Astrocyte (in vitro differentiated cells and primary cell): ENCODE measurements at regions not wholly inside any gene's neighbourhood (a gene's known extent, or its start where the extent isn't known, plus 50 kb on each side); places are given as distances from the start of the nearest gene placed in this dataset.
A peak's percentile ranks its signal among the peaks of the same experiment; 100 is the strongest.

Source experiments
- DNase-seq: peaks from one replicate; pipeline ENCODE4 v3.0.0-alpha.2; 2010; ENCODE audit warnings: low read depth
- FAIRE-seq: peaks from 2 replicates; lab custom pipeline; 2011; peaks lifted over from hg19 to GRCh38; lab: Jason Lieb, UNC
- H2AFZ ChIP-seq: 2 replicates; pipeline ENCODE4 v1.6.0; 2012; ENCODE audit warnings: low read depth, low read length, inconsistent platforms
- H3K27ac ChIP-seq: 2 replicates; pipeline ENCODE4 v1.5.1; 2011; ENCODE audit warnings: low read depth, low read length, inconsistent platforms
- H3K27me3 ChIP-seq: 2 replicates; pipeline ENCODE4 v1.6.0; 2011; ENCODE audit warnings: low read length, inconsistent platforms; ENCODE audit not compliant: insufficient read depth
- H3K36me3 ChIP-seq: 2 replicates; pipeline ENCODE4 v1.5.1; 2011; ENCODE audit warnings: low read length, inconsistent platforms; ENCODE audit not compliant: insufficient read depth
- H3K4me1 ChIP-seq: 2 replicates; pipeline ENCODE4 v1.5.1; 2011; ENCODE audit warnings: low read length, inconsistent platforms; ENCODE audit not compliant: insufficient read depth
- H3K4me2 ChIP-seq: 2 replicates; pipeline ENCODE4 v1.6.0; 2012; ENCODE audit warnings: low read length, inconsistent platforms
- H3K4me3 ChIP-seq: 2 replicates; pipeline ENCODE4 v1.5.1; 2011; ENCODE audit warnings: low read depth, mild to moderate bottlenecking, low read length, inconsistent platforms; ENCODE audit not compliant: insufficient read depth
- H3K79me2 ChIP-seq: 2 replicates; pipeline ENCODE4 v1.6.0; 2012; ENCODE audit warnings: mild to moderate bottlenecking, low read length, inconsistent platforms; ENCODE audit not compliant: insufficient read depth
- H3K9ac ChIP-seq: 2 replicates; pipeline ENCODE4 v1.6.0; 2012; ENCODE audit warnings: mild to moderate bottlenecking, low read length, inconsistent platforms
- H3K9me3 ChIP-seq: 2 replicates; pipeline ENCODE4 v1.5.1; 2012; ENCODE audit warnings: low read depth, mild to moderate bottlenecking, low read length, inconsistent platforms; ENCODE audit not compliant: insufficient read depth
- H4K20me1 ChIP-seq: 2 replicates; pipeline ENCODE4 v1.6.0; 2012; ENCODE audit warnings: low read length, inconsistent platforms; ENCODE audit not compliant: insufficient read depth
- H3K27ac Mint-ChIP-seq: one replicate; pipeline ENCODE4 v1.8.0; 2021; ENCODE audit warnings: mild to moderate bottlenecking, mixed read lengths; ENCODE audit not compliant: unreplicated experiment
- H3K27me3 Mint-ChIP-seq: one replicate; pipeline ENCODE4 v1.8.0; 2021; ENCODE audit warnings: low read depth, mixed read lengths; ENCODE audit not compliant: unreplicated experiment
- H3K36me3 Mint-ChIP-seq: one replicate; pipeline ENCODE4 v1.8.0; 2021; ENCODE audit warnings: low read depth, mixed read lengths; ENCODE audit not compliant: unreplicated experiment
- H3K4me1 Mint-ChIP-seq: one replicate; pipeline ENCODE4 v1.8.0; 2021; ENCODE audit warnings: low read depth, mixed read lengths; ENCODE audit not compliant: unreplicated experiment
- H3K4me3 Mint-ChIP-seq: one replicate; pipeline ENCODE4 v1.8.0; 2021; ENCODE audit warnings: mild to moderate bottlenecking, moderate library complexity, mixed read lengths; ENCODE audit not compliant: unreplicated experiment
- H3K9me3 Mint-ChIP-seq: one replicate; pipeline ENCODE4 v1.8.0; 2021; ENCODE audit warnings: mild to moderate bottlenecking, mixed read lengths; ENCODE audit not compliant: unreplicated experiment
- CTCF ChIP-seq: IDR thresholded peaks from 2 replicates; pipeline ENCODE4 v1.5.1; 2011; ENCODE audit warnings: low read depth, mild to moderate bottlenecking, inconsistent platforms, low read length, moderate library complexity; ENCODE audit not compliant: insufficient read depth
- EZH2 ChIP-seq: IDR thresholded peaks from 2 replicates; pipeline ENCODE4 v1.6.1; 2012; ENCODE audit warnings: mild to moderate bottlenecking, low read length, inconsistent platforms; ENCODE audit not compliant: insufficient read depth

- Histone ChIP-seq H3K36me3 (no peaks in the 10 kb centered on the region), H3K79me2 (no peaks in the 10 kb centered on the region), H3K9ac (no peak overlapping the region), H2AFZ (no peak overlapping the region), H3K27ac (no peak overlapping the region), H3K4me2 (no peak overlapping the region), H4K20me1 (no peaks in the 10 kb centered on the region), H3K4me1 (no peaks in the 10 kb centered on the region), H3K4me3 (no peak overlapping the region), H3K27me3 (no peaks in the 10 kb centered on the region), H3K9me3 (no peaks in the 10 kb centered on the region)
- no peak for DNase-seq
- FAIRE-seq = no peak
- Mint-ChIP-seq H3K36me3 (no peaks in the 10 kb centered on the region), H3K27me3 (no peaks in the 10 kb centered on the region), H3K4me1 (peaks cover 4% of the 10 kb centered on the region), H3K9me3 (no peaks in the 10 kb centered on the region), H3K4me3 (no peak overlapping the region), H3K27ac (peak overlapping the region; percentile 77)
- TF ChIP-seq CTCF = no peak
- TF ChIP-seq EZH2 = no peak
Observed at GRCh38 chr3:153688301-153689120, 432.7 kb upstream of the ARHGEF26 start.

GRCh38 chr3:153693207-153693606 lies 428.0 kb upstream of the ARHGEF26 start:
- no peak for FAIRE-seq
- peaks cover 4% of the 10 kb centered on the region for H3K4me1 Mint-ChIP-seq

More at GRCh38 chr3:153693207-153693606, 428.0 kb upstream of the ARHGEF26 start:
- no peaks in the 10 kb centered on the region for H4K20me1 ChIP-seq
- H3K4me3 ChIP-seq = no peak overlapping the region
- H3K4me3 Mint-ChIP-seq = no peak overlapping the region
- H3K27me3 ChIP-seq = no peaks in the 10 kb centered on the region
- no peaks in the 10 kb centered on the region for H3K79me2 ChIP-seq
- H3K9me3 ChIP-seq = no peaks in the 10 kb centered on the region
- no peaks in the 10 kb centered on the region for H3K36me3 ChIP-seq
- no peaks in the 10 kb centered on the region for H3K9me3 Mint-ChIP-seq
- TF ChIP-seq EZH2 (no peak), CTCF (no peak)
- no peaks in the 10 kb centered on the region for H3K27me3 Mint-ChIP-seq
- H3K4me1 ChIP-seq = no peaks in the 10 kb centered on the region
- DNase-seq = no peak
- no peak overlapping the region for H3K4me2 ChIP-seq
- H2AFZ ChIP-seq = no peak overlapping the region
- H3K36me3 Mint-ChIP-seq = no peaks in the 10 kb centered on the region
- H3K27ac Mint-ChIP-seq = no peak overlapping the region
- no peak overlapping the region for H3K9ac ChIP-seq
- H3K27ac ChIP-seq = no peak overlapping the region
